Aorta (tissue), 5 donors: ENCODE measurements at regions not wholly inside any gene's neighbourhood (a gene's known extent, or its start where the extent isn't known, plus 50 kb on each side); places are given as distances from the start of the nearest gene placed in this dataset.
"Not testable (repeated sequence)": the region's sequence is repeated elsewhere in the genome, so short reads cannot be mapped to it uniquely, and the experiment has no call there.

ENCODE experiments used
- ATAC-seq: fragments of 200-7000 bp; cut with Tn5 transposase; one replicate; pipeline ENCODE4 v1.9.1; 2022; ENCODE audit warnings: moderate library complexity; ENCODE audit not compliant: low FRiP score
- DNase-seq, 2 donors: peaks; one replicate each; pipeline ENCODE4 v3.0.0-alpha.2; 2020
- H3K27ac ChIP-seq, 2 donors: one replicate each; pipeline ENCODE4 v1.5.1; 2013; ENCODE audit warnings: low read length in 2 of 2, mild to moderate bottlenecking in 2 of 2, moderate library complexity in 2 of 2, control low read depth in 1 of 2, inconsistent platforms in 1 of 2, low read depth in 1 of 2
- H3K27me3 ChIP-seq, 2 donors: one replicate each; pipeline ENCODE4 v1.6.1; 2013; ENCODE audit warnings: control low read depth in 1 of 2, low read length in 1 of 2, mild to moderate bottlenecking in 1 of 2, moderate library complexity in 1 of 2; ENCODE audit not compliant: insufficient read depth in 2 of 2, control insufficient read depth in 1 of 2
- H3K36me3 ChIP-seq, 2 donors: one replicate each; pipeline ENCODE4 v1.6.1; 2013; ENCODE audit warnings: control low read depth in 1 of 2, low read length in 1 of 2, mild to moderate bottlenecking in 1 of 2; ENCODE audit not compliant: insufficient read depth in 2 of 2, control insufficient read depth in 1 of 2
- H3K4me1 ChIP-seq, 2 donors: one replicate each; pipeline ENCODE4 v1.6.1; 2013; ENCODE audit warnings: low read length in 2 of 2, control low read depth in 1 of 2, mild to moderate bottlenecking in 1 of 2, moderate library complexity in 1 of 2; ENCODE audit not compliant: insufficient read depth in 2 of 2, control insufficient read depth in 1 of 2
- H3K4me3 ChIP-seq, 2 donors: one replicate each; pipeline ENCODE4 v1.5.1; 2013; ENCODE audit warnings: low read length in 2 of 2, control low read depth in 1 of 2, mild to moderate bottlenecking in 1 of 2
- H3K9me3 ChIP-seq: one replicate; pipeline ENCODE4 v1.6.1; 2013; ENCODE audit warnings: mild to moderate bottlenecking, low read length; ENCODE audit not compliant: control insufficient read depth
- WGBS, 2 donors: extraction: QIAGEN DNeasy Blood & Tissue Kit; methylation state at CpG; one replicate each; pipeline ENCODE4 v1.1.7; 2013; 5-methylcytosine and 5-hydroxymethylcytosine counted together
- intact Hi-C, 2 donors: fragments of 100-400 bp; cut with DNase I; formaldehyde crosslinking; loops; one replicate each; pipeline versions ENCODE4 v1.14.2 to v1.15.0; 2022
- donor health status: healthy with polysubstance abuse.
- donor health status: Bipolar disorder and iron deficiency.
- donor health status: DM: no; HTN: no; CAD: no.
- donor health status: DM: no; HTN: no; CAD: no.
- donor health status: DM: yes; HTN: yes; CAD: no.

- Histone ChIP-seq H3K9me3 (peaks cover 2% of the 10 kb centered on the region), H3K27ac (no peak overlapping the region), H3K27me3 (no peaks in the 10 kb centered on the region), H3K4me1 (no peaks in the 10 kb centered on the region), H3K4me3 (no peak overlapping the region), H3K36me3 (no peaks in the 10 kb centered on the region)
- ATAC-seq (no peak), DNase-seq (no peak)
- intact Hi-C loops = no loop called here
- WGBS, 2 donors = 87 to 91% methylated on average over 3 of the region's 3 CpGs
Measured at GRCh38 chr1:118479351-118479750, 294.3 kb upstream of the SPAG17 start.

- ATAC-seq (no peak), DNase-seq (no peak)
- Histone ChIP-seq H3K4me1 (no peaks in the 10 kb centered on the region), H3K9me3 (peaks cover 4% of the 10 kb centered on the region), H3K36me3 (no peaks in the 10 kb centered on the region), H3K27ac (no peak overlapping the region), H3K4me3 (no peak overlapping the region), H3K27me3 (no peaks in the 10 kb centered on the region)
- 54 to 68% methylated on average over 4 of the region's 4 CpGs for WGBS, 2 donors
- intact Hi-C loops = no loop called here
Measured at GRCh38 chr1:118473825-118474224, 288.8 kb upstream of the SPAG17 start.

DNA sequence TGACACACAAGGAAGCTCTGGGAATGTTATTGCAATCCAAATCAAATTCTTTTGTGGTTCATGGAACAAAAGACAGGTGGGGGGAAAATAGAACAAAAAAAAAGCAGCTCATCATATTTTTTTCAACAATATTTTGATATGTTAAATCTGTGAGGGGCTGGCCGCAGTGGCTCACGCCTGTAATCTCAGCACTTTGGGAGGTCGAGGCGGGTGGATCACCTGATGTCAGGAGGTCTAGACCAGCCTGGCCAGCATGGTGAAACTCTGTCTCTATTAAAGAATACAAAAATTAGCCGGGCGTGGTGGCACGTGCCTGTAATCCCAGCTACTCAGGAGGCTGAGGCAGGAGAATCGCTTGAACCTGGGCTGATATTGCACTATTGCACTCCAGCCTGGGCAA lies 279.4 kb upstream of the SPAG17 start:
- intact Hi-C loops, H3K9me3 ChIP-seq, ATAC-seq, H3K4me1 ChIP-seq, H3K27ac ChIP-seq, H3K36me3 ChIP-seq, DNase-seq, H3K4me3 ChIP-seq, H3K27me3 ChIP-seq: not testable (repeated sequence)
- WGBS, 2 donors = 85 to 89% methylated on average over 8 of the region's 8 CpGs

- intact Hi-C loops = no loop called here
- no peak for DNase-seq
- peaks cover 3% of the 10 kb centered on the region for H3K9me3 ChIP-seq
- no peaks in the 10 kb centered on the region for H3K4me1 ChIP-seq
- H3K36me3 ChIP-seq = no peaks in the 10 kb centered on the region
- no peaks in the 10 kb centered on the region for H3K27me3 ChIP-seq
- H3K27ac ChIP-seq = no peak overlapping the region
- no peak overlapping the region for H3K4me3 ChIP-seq
- no peak for ATAC-seq
Measured at GRCh38 chr1:118461154-118461553, 276.1 kb upstream of the SPAG17 start.

DNA sequence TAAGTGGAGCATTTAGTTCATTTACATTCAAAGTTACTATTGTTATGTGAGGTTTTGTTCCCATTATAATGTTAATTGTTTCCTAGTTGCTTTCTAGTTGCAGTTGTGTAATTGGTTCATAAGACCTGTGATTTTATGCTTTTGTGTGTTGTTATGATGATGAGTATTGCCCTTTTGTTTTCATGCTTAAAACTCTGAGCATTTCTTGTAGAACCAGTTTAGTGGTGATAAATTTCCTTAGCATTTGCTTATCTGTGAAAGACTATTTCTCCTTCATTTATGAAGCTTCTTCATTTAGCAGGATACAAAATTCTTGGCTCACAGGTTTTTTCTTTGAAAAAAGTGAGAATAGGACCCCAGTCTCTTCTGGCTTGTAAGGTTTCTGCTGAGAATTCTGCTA lies 274.8 kb upstream of the SPAG17 start:
- intact Hi-C loops = no loop called here
- Histone ChIP-seq H3K9me3 (peaks cover 3% of the 10 kb centered on the region), H3K27ac (no peak overlapping the region), H3K4me1 (no peaks in the 10 kb centered on the region), H3K27me3 (no peaks in the 10 kb centered on the region), H3K4me3 (no peak overlapping the region), H3K36me3 (no peaks in the 10 kb centered on the region)
- ATAC-seq = no peak
- DNase-seq = no peak

GRCh38 chr1:118453856-118454255 lies 268.8 kb upstream of the SPAG17 start:
- H3K36me3 ChIP-seq, H3K4me1 ChIP-seq, H3K9me3 ChIP-seq, H3K27me3 ChIP-seq, H3K27ac ChIP-seq, H3K4me3 ChIP-seq, DNase-seq, ATAC-seq, intact Hi-C loops: not testable (repeated sequence)
- 9 to 27% methylated on average over 1 of the region's 1 CpG for WGBS, 2 donors

- H3K9me3 ChIP-seq = no peaks in the 10 kb centered on the region
- ATAC-seq (no peak), DNase-seq (no peak)
- no peaks in the 10 kb centered on the region for H3K36me3 ChIP-seq
- H3K27me3 ChIP-seq = no peaks in the 10 kb centered on the region
- no peaks in the 10 kb centered on the region for H3K4me1 ChIP-seq
- intact Hi-C loops = no loop called here
- H3K27ac ChIP-seq = no peak overlapping the region
- 81 to 87% methylated on average over 1 of the region's 1 CpG for WGBS, 2 donors
- H3K4me3 ChIP-seq = no peak overlapping the region
Measured at GRCh38 chr1:118445156-118445555, 260.1 kb upstream of the SPAG17 start.

DNA sequence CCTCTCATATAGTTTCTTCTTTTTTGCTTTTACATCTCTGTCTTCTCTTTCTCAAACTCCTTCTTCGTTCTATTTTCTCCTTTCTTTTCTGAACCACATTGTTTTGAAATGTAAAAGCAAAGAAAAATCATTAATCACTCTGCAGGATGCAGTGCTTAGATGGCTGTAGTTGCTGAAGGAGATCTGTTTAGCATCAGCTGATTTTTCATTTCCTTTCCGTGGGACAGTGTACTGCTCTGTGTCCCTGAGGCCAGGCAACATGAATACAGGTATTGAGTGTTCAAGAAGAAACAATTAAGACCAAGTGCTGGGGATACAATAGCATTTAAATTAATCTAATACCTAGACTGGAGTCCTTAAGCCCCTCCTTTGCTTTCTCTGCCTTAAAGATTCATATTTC lies 257.2 kb upstream of the SPAG17 start:
- ATAC-seq (no peak), DNase-seq (no peak)
- WGBS, 2 donors = 1 to 2% methylated on average over 2 of the region's 2 CpGs
- Histone ChIP-seq H3K27ac (no peak overlapping the region), H3K4me3 (no peak overlapping the region), H3K4me1 (no peaks in the 10 kb centered on the region), H3K27me3 (no peaks in the 10 kb centered on the region), H3K9me3 (no peaks in the 10 kb centered on the region), H3K36me3 (no peaks in the 10 kb centered on the region)
- intact Hi-C loops = no loop called here

DNA sequence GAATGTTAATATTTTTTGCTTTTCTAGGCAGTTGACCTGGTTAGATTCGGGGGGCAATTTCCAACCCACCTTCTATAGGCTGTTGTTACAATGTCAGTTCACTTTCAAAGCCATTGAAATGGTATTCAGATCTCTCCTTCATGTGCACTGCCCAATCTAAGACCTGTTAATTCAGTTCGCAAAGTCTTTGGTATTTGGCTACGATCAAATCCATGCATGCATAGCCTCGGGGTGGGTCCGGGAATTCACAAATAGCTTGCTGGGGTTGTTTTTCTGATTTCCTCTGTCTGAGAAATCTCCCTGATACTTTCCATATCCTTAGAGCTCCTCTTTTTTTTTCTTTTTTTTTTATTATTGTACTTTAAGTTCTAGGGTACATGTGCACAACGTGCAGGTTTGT lies 252.6 kb upstream of the SPAG17 start:
- no peak for DNase-seq
- intact Hi-C loops = no loop called here
- H3K4me3 ChIP-seq = no peak overlapping the region
- H3K4me1 ChIP-seq = no peaks in the 10 kb centered on the region
- no peaks in the 10 kb centered on the region for H3K36me3 ChIP-seq
- H3K27me3 ChIP-seq = no peaks in the 10 kb centered on the region
- no peak overlapping the region for H3K27ac ChIP-seq
- WGBS, 2 donors = 82 to 85% methylated on average over 6 of the region's 6 CpGs
- no peaks in the 10 kb centered on the region for H3K9me3 ChIP-seq
- ATAC-seq = no peak
